ENCODE measurements at regions not wholly inside any gene's neighbourhood (a gene's known extent, or its start where the extent isn't known, plus 50 kb on each side); places are given as distances from the start of the nearest gene placed in this dataset.

GRCh38 chr18:40929399-40929798 lies 1025.6 kb upstream of the PIK3C3 start:
- DNase-seq = no peak

- no peak for DNase-seq
Observed at GRCh38 chr18:40926679-40927078, 1028.4 kb upstream of the PIK3C3 start.

GRCh38 chr18:40925071-40925541 lies 1029.9 kb upstream of the PIK3C3 start:
- no peak for DNase-seq

- DNase-seq = no peak
Observed at GRCh38 chr18:40921845-40922629, 1033.0 kb upstream of the PIK3C3 start.

- no peak for DNase-seq
Observed at GRCh38 chr18:40917056-40917455, 1038.0 kb upstream of the PIK3C3 start.

GRCh38 chr18:40915724-40916123 lies 1039.3 kb upstream of the PIK3C3 start:
- no peak for DNase-seq

- DNase-seq = no peak
Observed at GRCh38 chr18:40911582-40912254, 1043.3 kb upstream of the PIK3C3 start.

- DNase-seq = no peak
Observed at GRCh38 chr18:40911041-40911440, 1044.0 kb upstream of the PIK3C3 start.

GRCh38 chr18:40907842-40908241 lies 1047.2 kb upstream of the PIK3C3 start:
- peak; percentile 18 for DNase-seq

- no peak for DNase-seq
Observed at GRCh38 chr18:40904295-40904694, 1050.7 kb upstream of the PIK3C3 start.

- DNase-seq = no peak
Observed at GRCh38 chr18:40902436-40902835, 1052.6 kb upstream of the PIK3C3 start.

- DNase-seq = no peak
Observed at GRCh38 chr18:40897884-40898283, 1057.2 kb upstream of the PIK3C3 start.

GRCh38 chr18:40883271-40883670 lies 1071.8 kb upstream of the PIK3C3 start:
- DNase-seq = no peak

- DNase-seq = no peak
Observed at GRCh38 chr18:40882468-40882867, 1072.6 kb upstream of the PIK3C3 start.

GRCh38 chr18:40878371-40878770 lies 1076.7 kb upstream of the PIK3C3 start:
- DNase-seq = no peak

- DNase-seq = no peak
Observed at GRCh38 chr18:40877096-40877495, 1077.9 kb upstream of the PIK3C3 start.

- DNase-seq = no peak
Observed at GRCh38 chr18:40875101-40875615, 1079.9 kb upstream of the PIK3C3 start.

GRCh38 chr18:40874233-40874632 lies 1080.8 kb upstream of the PIK3C3 start:
- no peak for DNase-seq

GRCh38 chr18:40868110-40868858 lies 1086.8 kb upstream of the PIK3C3 start:
- no peak for DNase-seq

- no peak for DNase-seq
Observed at GRCh38 chr18:40867459-40867858, 1087.6 kb upstream of the PIK3C3 start.

GRCh38 chr18:40866968-40867367 lies 1088.1 kb upstream of the PIK3C3 start:
- DNase-seq = no peak

- no peak for DNase-seq
Observed at GRCh38 chr18:40866013-40866645, 1088.9 kb upstream of the PIK3C3 start.

GRCh38 chr18:40864846-40865245 lies 1090.2 kb upstream of the PIK3C3 start:
- no peak for DNase-seq

All from NCI-H1092 treated with DMSO at 0.1 percent for 48 hours (cell line).